ENCODE measurements at regions not wholly inside any gene's neighbourhood (a gene's known extent, or its start where the extent isn't known, plus 50 kb on each side); places are given as distances from the start of the nearest gene placed in this dataset.

DNA sequence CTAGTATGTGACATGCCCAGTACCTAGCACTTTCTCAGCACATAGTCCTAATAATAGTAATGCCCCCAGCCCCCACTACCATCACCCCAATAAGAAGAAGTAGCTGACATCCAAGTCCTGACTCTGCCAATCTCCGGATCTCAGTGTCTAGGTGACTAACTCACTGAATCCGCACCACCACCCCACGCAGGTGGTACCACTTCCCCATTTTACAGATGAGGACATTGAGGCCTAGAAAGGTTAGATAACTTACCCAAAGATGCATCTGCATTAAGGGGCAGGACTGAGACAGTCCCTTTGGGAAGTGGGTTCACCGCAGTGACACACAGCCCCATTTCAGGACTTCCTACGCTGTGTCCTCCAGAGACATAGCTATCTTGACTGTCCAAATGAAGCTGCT is 241.2 kb downstream of the TFAP2C start:
- TF ChIP-seq, protein P1, sequence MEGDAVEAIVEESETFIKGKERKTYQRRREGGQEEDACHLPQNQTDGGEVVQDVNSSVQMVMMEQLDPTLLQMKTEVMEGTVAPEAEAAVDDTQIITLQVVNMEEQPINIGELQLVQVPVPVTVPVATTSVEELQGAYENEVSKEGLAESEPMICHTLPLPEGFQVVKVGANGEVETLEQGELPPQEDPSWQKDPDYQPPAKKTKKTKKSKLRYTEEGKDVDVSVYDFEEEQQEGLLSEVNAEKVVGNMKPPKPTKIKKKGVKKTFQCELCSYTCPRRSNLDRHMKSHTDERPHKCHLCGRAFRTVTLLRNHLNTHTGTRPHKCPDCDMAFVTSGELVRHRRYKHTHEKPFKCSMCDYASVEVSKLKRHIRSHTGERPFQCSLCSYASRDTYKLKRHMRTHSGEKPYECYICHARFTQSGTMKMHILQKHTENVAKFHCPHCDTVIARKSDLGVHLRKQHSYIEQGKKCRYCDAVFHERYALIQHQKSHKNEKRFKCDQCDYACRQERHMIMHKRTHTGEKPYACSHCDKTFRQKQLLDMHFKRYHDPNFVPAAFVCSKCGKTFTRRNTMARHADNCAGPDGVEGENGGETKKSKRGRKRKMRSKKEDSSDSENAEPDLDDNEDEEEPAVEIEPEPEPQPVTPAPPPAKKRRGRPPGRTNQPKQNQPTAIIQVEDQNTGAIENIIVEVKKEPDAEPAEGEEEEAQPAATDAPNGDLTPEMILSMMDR (IDR thresholded peaks at IDR 0.05) = no peak
- TF ChIP-seq POLR2AphosphoS5 (IDR thresholded peaks at IDR 0.05) (no peak), POLR2A (IDR thresholded peaks at IDR 0.05) (no peak)
